PC-9 (cell line): ENCODE measurements at regions not wholly inside any gene's neighbourhood (a gene's known extent, or its start where the extent isn't known, plus 50 kb on each side); places are given as distances from the start of the nearest gene placed in this dataset.

Experiments used
- EZH2 ChIP-seq: fragments of 200-600 bp; sonication (generic); IDR thresholded peaks from 2 replicates; pipeline ENCODE4 v1.8.0; 2017; ENCODE audit warnings: antibody characterized with exemption, low read depth
- TF ChIP-seq, protein P1 (sequence below): fragments of 200-600 bp; sonication (generic); conservative IDR thresholded peaks from 2 replicates; pipeline ENCODE4 v1.6.1; 2017; ENCODE audit warnings: mixed run types, antibody characterized with exemption, mild to moderate bottlenecking, moderate library complexity

- TF ChIP-seq, protein P1, sequence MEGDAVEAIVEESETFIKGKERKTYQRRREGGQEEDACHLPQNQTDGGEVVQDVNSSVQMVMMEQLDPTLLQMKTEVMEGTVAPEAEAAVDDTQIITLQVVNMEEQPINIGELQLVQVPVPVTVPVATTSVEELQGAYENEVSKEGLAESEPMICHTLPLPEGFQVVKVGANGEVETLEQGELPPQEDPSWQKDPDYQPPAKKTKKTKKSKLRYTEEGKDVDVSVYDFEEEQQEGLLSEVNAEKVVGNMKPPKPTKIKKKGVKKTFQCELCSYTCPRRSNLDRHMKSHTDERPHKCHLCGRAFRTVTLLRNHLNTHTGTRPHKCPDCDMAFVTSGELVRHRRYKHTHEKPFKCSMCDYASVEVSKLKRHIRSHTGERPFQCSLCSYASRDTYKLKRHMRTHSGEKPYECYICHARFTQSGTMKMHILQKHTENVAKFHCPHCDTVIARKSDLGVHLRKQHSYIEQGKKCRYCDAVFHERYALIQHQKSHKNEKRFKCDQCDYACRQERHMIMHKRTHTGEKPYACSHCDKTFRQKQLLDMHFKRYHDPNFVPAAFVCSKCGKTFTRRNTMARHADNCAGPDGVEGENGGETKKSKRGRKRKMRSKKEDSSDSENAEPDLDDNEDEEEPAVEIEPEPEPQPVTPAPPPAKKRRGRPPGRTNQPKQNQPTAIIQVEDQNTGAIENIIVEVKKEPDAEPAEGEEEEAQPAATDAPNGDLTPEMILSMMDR = no peak
- TF ChIP-seq EZH2 = no peak
Measured at GRCh38 chr19:13637664-13638063, 126.7 kb upstream of the MRI1 start.
